Tibial nerve (tissue), 4 donors: ENCODE measurements at regions not wholly inside any gene's neighbourhood (a gene's known extent, or its start where the extent isn't known, plus 50 kb on each side); places are given as distances from the start of the nearest gene placed in this dataset.

Experiments
- DNase-seq, 2 donors: peaks; one replicate each; pipeline ENCODE4 v3.0.0-alpha.2; 2019; ENCODE audit warnings: low spot score in 2 of 2
- H3K27ac ChIP-seq, 4 donors: fragments of 200-600 bp; sonication (generic) in 3 of 4; one replicate each; pipeline ENCODE4 v1.5.1; 2017 to 2019; ENCODE audit warnings: mild to moderate bottlenecking in 1 of 4
- H3K27me3 ChIP-seq, 2 donors: fragments of 200-600 bp; sonication (generic) in 1 of 2; one replicate each; pipeline versions ENCODE4 v1.5.1 to v1.6.0; 2017 to 2019
- H3K36me3 ChIP-seq, 3 donors: fragments of 200-600 bp; sonication (generic); one replicate each; pipeline ENCODE4 v1.5.1; 2018 to 2019
- H3K4me1 ChIP-seq, 4 donors: fragments of 200-600 bp; sonication (generic) in 3 of 4; one replicate each; pipeline ENCODE4 v1.5.1; 2017 to 2019
- H3K4me3 ChIP-seq, 4 donors: fragments of 200-600 bp; sonication (generic) in 3 of 4; one replicate each; pipeline ENCODE4 v1.5.1; 2017 to 2019; ENCODE audit warnings: mild to moderate bottlenecking in 1 of 4, moderate library complexity in 1 of 4
- H3K9me3 ChIP-seq, 4 donors: fragments of 200-600 bp; sonication (generic) in 3 of 4; one replicate each; pipeline ENCODE4 v1.5.1; 2017 to 2019
- CTCF ChIP-seq, 5 experiments: fragments of 200-600 bp in 3 of 5; fragments of 450-650 bp in 2 of 5; sonication (generic) in 3 of 5; IDR thresholded peaks; one replicate each; pipeline ENCODE4 v1.5.1; 2016 to 2019; ENCODE audit warnings: antibody characterized with exemption in 5 of 5, mild to moderate bottlenecking in 3 of 5, moderate library complexity in 2 of 5
- EP300 ChIP-seq, 2 donors: sonication (generic); formaldehyde crosslinking; IDR thresholded peaks; one replicate each; pipeline ENCODE4 v1.6.1; 2017; ENCODE audit warnings: antibody characterized with exemption in 2 of 2, mild to moderate bottlenecking in 1 of 2
- POLR2A ChIP-seq, 2 donors: fragments of 450-650 bp; IDR thresholded peaks; one replicate each; pipeline ENCODE4 v1.6.1; 2017; ENCODE audit warnings: antibody characterized with exemption in 2 of 2, mild to moderate bottlenecking in 2 of 2, moderate library complexity in 2 of 2
- whole genome bisulfite sequencing, 2 donors: methylation state at CpG; one replicate each; pipeline ENCODE4 v1.1.5; 2018; 5-methylcytosine and 5-hydroxymethylcytosine counted together

DNA sequence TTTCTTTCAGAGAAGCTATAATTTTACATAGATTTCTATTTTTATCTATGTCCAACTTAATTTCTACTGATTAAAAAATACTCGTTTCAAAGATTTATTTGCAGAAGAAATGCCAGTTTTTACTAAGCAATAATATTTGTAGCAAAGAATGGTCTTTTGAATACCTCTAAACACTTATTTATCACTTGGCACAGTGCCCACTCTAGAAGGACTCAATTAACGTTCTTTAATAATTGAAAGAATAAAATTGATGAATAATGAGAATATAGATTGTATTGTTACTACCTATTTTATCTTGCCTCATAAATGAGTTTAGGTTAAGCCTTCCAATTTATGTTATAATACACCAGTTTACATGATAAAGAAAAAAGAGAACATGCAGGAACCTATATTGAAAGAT lies 889.7 kb upstream of the CDH9 start:
- no peak for DNase-seq
- Histone ChIP-seq H3K36me3 (no peaks in the 10 kb centered on the region), H3K27me3 (no peaks in the 10 kb centered on the region), H3K27ac (no peak overlapping the region), H3K4me3 (no peak overlapping the region), H3K4me1 (no peaks in the 10 kb centered on the region), H3K9me3 (no peaks in the 10 kb centered on the region)
- 58 to 63% methylated on average over 2 of the region's 2 CpGs for WGBS, 2 donors
- TF ChIP-seq POLR2A (IDR thresholded peaks at IDR 0.05) (no peak), CTCF (IDR thresholded peaks at IDR 0.05) (no peak), EP300 (IDR thresholded peaks at IDR 0.05) (no peak)

- Histone ChIP-seq H3K9me3 (no peaks in the 10 kb centered on the region), H3K36me3 (no peaks in the 10 kb centered on the region), H3K4me3 (no peak overlapping the region), H3K27ac (no peak overlapping the region), H3K4me1 (no peaks in the 10 kb centered on the region), H3K27me3 (no peaks in the 10 kb centered on the region)
- TF ChIP-seq POLR2A (IDR thresholded peaks at IDR 0.05): no peak
- no peak for TF ChIP-seq EP300 (IDR thresholded peaks at IDR 0.05)
- TF ChIP-seq CTCF (IDR thresholded peaks at IDR 0.05): no peak
- DNase-seq: no peak
- WGBS, 2 donors: 73 to 82% methylated on average over 2 of the region's 2 CpGs
Measured at GRCh38 chr5:27911216-27911615, 872.8 kb upstream of the CDH9 start.

DNA sequence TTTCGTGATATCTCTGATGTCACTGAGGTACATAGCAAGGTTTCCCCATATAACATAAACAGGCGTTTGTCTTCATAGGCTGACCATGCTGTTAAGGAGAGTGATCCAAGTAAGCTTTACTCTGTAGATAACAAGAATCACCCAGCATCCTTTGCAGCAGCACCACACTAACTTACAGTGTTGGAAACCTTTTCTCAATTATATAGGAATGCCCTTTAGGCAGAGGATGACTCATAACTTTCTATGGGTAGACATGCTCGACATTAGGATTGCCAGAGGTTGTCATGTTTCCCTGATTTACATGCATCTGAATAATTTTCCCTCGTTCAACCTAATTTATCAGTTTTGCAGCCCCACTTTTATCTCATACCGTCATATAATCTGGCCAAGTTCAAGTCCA lies 870.0 kb upstream of the CDH9 start:
- H3K9me3 ChIP-seq: no peaks in the 10 kb centered on the region
- DNase-seq: no peak
- H3K4me3 ChIP-seq: no peak overlapping the region
- TF ChIP-seq CTCF (IDR thresholded peaks at IDR 0.05) (no peak), POLR2A (IDR thresholded peaks at IDR 0.05) (no peak), EP300 (IDR thresholded peaks at IDR 0.05) (no peak)
- H3K36me3 ChIP-seq: no peaks in the 10 kb centered on the region
- no peaks in the 10 kb centered on the region for H3K4me1 ChIP-seq
- H3K27ac ChIP-seq: no peak overlapping the region
- WGBS, 2 donors: 85% methylated on average over 5 of the region's 5 CpGs
- no peaks in the 10 kb centered on the region for H3K27me3 ChIP-seq

DNA sequence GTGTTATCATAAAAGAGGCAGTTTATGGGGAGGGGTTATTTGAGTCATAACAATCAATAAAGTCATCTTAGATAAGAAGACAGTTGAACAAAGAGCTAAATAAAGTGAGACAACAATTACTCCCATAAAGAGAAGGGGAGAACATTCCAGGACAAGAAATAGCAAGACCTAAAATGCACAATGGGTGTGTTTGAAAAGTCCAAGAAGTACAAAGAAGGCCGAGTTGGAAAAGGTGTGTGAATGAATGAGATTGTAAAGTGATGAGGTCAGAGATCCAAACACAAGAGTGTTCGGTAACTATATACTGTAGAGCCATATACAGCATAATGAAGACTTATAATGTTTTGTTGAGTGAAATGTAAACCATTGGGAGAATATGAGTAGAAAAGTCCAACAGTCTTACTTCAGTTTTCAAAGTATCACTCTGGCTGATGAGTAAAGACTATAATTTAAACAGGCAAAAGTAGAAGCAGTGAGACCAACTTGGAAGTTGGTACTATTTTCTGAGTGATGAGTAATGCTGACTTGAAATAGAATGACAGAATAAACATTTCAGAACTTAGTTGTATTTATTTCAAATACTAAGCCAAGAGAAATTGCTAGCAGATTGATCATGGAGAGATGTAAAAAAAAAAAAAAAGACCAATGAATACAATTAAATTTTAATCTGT lies 868.7 kb upstream of the CDH9 start:
- TF ChIP-seq EP300 (IDR thresholded peaks at IDR 0.05): no peak
- no peak for TF ChIP-seq POLR2A (IDR thresholded peaks at IDR 0.05)
- TF ChIP-seq CTCF (IDR thresholded peaks at IDR 0.05): no peak
- Histone ChIP-seq H3K27me3 (no peaks in the 10 kb centered on the region), H3K9me3 (no peaks in the 10 kb centered on the region), H3K27ac (no peak overlapping the region), H3K4me1 (no peaks in the 10 kb centered on the region), H3K4me3 (no peak overlapping the region), H3K36me3 (no peaks in the 10 kb centered on the region)
- WGBS, 2 donors: 65 to 68% methylated on average over 2 of the region's 2 CpGs
- DNase-seq: no peak

DNA sequence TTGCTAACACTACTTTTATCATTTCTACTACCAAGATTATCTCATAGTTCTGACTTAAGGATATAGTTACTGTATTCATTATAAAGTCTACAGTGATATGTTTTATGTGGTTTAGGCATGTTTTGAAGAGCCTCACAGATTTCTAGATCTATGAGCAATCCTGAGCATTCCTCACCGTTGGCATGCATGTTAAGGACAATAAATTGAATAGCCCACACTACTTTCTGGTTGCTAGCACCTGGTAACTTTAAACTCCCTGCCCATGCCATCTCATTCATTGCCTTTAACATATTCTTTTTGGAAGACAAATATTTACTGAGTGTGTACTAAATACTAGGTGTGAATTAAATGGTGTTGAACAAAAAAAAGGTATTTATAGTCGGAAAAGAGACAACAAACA lies 868.1 kb upstream of the CDH9 start:
- WGBS, 2 donors: 54 to 65% methylated on average over 2 of the region's 2 CpGs
- TF ChIP-seq POLR2A (IDR thresholded peaks at IDR 0.05): no peak
- no peak for TF ChIP-seq CTCF (IDR thresholded peaks at IDR 0.05)

More for the DNA sequence above, 868.1 kb upstream of the CDH9 start:
- Histone ChIP-seq H3K27me3 (no peaks in the 10 kb centered on the region), H3K36me3 (no peaks in the 10 kb centered on the region), H3K4me3 (no peak overlapping the region), H3K27ac (no peak overlapping the region), H3K9me3 (no peaks in the 10 kb centered on the region), H3K4me1 (no peaks in the 10 kb centered on the region)
- no peak for DNase-seq
